SKM-1 treated with dmso at 0.1 percent for 144 hours (cell line): ENCODE measurements at regions not wholly inside any gene's neighbourhood (a gene's known extent, or its start where the extent isn't known, plus 50 kb on each side); places are given as distances from the start of the nearest gene placed in this dataset.
"Not testable (repeated sequence)": the region's sequence is repeated elsewhere in the genome, so short reads cannot be mapped to it uniquely, and the experiment has no call there.

Experiments
- DNase-seq: peaks from one replicate; lab custom pipeline; 2025; ENCODE audit not compliant: unreplicated experiment; lab: John Stamatoyannopoulos, UW

GRCh38 chrX:40945361-40945713 lies 139.9 kb upstream of the USP9X start:
- no peak for DNase-seq

GRCh38 chrX:40947276-40947675 lies 138.0 kb upstream of the USP9X start:
- DNase-seq = no peak

- no peak for DNase-seq
Observed at GRCh38 chrX:40949071-40949470, 136.2 kb upstream of the USP9X start.

GRCh38 chrX:40950546-40950945 lies 134.7 kb upstream of the USP9X start:
- DNase-seq = no peak

- not testable (repeated sequence) for DNase-seq
Observed at GRCh38 chrX:40951407-40951806, 133.8 kb upstream of the USP9X start.

GRCh38 chrX:40952855-40953254 lies 132.4 kb upstream of the USP9X start:
- no peak for DNase-seq

GRCh38 chrX:40953369-40953768 lies 131.9 kb upstream of the USP9X start:
- no peak for DNase-seq

- DNase-seq = no peak
Observed at GRCh38 chrX:40960041-40960440, 125.2 kb upstream of the USP9X start.

- DNase-seq = no peak
Observed at GRCh38 chrX:40962793-40963407, 122.3 kb upstream of the USP9X start.

GRCh38 chrX:40964008-40964407 lies 121.2 kb upstream of the USP9X start:
- DNase-seq = no peak

GRCh38 chrX:40964633-40965586 lies 120.3 kb upstream of the USP9X start:
- no peak for DNase-seq

- DNase-seq = no peak
Observed at GRCh38 chrX:40966213-40966820, 118.9 kb upstream of the USP9X start.

- no peak for DNase-seq
Observed at GRCh38 chrX:40968180-40968579, 117.1 kb upstream of the USP9X start.

- DNase-seq = no peak
Observed at GRCh38 chrX:40971736-40972135, 113.5 kb upstream of the USP9X start.

- no peak for DNase-seq
Observed at GRCh38 chrX:40973619-40974018, 111.6 kb upstream of the USP9X start.

GRCh38 chrX:40975951-40976350 lies 109.3 kb upstream of the USP9X start:
- no peak for DNase-seq

- no peak for DNase-seq
Observed at GRCh38 chrX:40976981-40977380, 108.3 kb upstream of the USP9X start.

- DNase-seq = no peak
Observed at GRCh38 chrX:40984962-40985361, 100.3 kb upstream of the USP9X start.

GRCh38 chrX:40987413-40987812 lies 97.8 kb upstream of the USP9X start:
- no peak for DNase-seq

- no peak for DNase-seq
Observed at GRCh38 chrX:40988100-40988499, 97.1 kb upstream of the USP9X start.

- not testable (repeated sequence) for DNase-seq
Observed at GRCh38 chrX:40993395-40993794, 91.8 kb upstream of the USP9X start.
